ENCODE measurements at regions not wholly inside any gene's neighbourhood (a gene's known extent, or its start where the extent isn't known, plus 50 kb on each side); places are given as distances from the start of the nearest gene placed in this dataset.

DNA sequence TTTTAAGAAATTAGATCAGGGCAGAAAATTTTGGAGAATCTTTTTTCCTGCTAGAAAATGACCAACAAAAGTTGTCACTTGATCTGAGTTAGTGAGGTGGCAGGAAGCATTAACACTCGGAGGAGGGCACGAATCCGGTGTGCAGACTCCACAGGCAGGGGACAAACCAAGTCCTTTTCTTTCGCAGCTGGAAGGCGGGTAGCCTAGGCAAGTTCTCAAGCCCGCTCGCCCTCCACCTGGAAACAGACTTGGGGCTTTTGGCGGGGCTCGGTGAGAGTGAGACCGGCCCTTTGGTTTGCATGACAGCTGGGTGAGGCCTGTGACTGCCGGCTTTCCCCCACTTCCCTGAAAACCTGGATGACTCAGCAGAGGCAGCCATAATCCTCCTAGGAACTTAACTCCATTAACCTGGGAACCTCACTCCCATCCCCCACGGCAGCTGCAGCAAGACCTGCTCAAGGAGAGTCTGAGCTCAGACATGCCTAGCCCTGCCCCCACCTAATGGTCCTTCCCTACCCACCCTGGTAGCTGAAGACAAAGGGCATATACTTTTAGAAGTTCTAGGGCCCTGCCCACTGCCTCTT is 134.8 kb downstream of the MFSD1 start:
- TF ChIP-seq CTCF (IDR thresholded peaks at IDR 0.05; ENCODE audit: low read length) (no peak), EZH2phosphoT487 (IDR thresholded peaks at IDR 0.05; ENCODE audit: low read length) (no peak), EZH2 (optimal IDR thresholded peaks at IDR 0.05; ENCODE audit: low read depth, low read length) (no peak)

All from MM.1S (cell line).